GM13976 (cell line): ENCODE measurements at regions not wholly inside any gene's neighbourhood (a gene's known extent, or its start where the extent isn't known, plus 50 kb on each side); places are given as distances from the start of the nearest gene placed in this dataset.

Experiments used
- DNase-seq: peaks from one replicate; pipeline ENCODE4 v3.0.0; 2012; ENCODE audit warnings: low spot score
- in situ Hi-C: fragments of 300-500 bp; cut with MboI; formaldehyde crosslinking; loops from one replicate; pipeline ENCODE4 v1.12.0; 2022; ENCODE audit warnings: low sequenced_read_pairs, mixed read lengths, inconsistent platforms; ENCODE audit not compliant: unreplicated experiment
- TF ChIP-seq, protein P1 (sequence below): IDR thresholded peaks from 2 replicates; pipeline ENCODE4 v1.5.1; 2012; ENCODE audit warnings: borderline replicate concordance, mild to moderate bottlenecking; ENCODE audit not compliant: insufficient read depth; ENCODE audit errors: extremely low read depth, missing control alignments, control extremely low read depth

- TF ChIP-seq, protein P1, sequence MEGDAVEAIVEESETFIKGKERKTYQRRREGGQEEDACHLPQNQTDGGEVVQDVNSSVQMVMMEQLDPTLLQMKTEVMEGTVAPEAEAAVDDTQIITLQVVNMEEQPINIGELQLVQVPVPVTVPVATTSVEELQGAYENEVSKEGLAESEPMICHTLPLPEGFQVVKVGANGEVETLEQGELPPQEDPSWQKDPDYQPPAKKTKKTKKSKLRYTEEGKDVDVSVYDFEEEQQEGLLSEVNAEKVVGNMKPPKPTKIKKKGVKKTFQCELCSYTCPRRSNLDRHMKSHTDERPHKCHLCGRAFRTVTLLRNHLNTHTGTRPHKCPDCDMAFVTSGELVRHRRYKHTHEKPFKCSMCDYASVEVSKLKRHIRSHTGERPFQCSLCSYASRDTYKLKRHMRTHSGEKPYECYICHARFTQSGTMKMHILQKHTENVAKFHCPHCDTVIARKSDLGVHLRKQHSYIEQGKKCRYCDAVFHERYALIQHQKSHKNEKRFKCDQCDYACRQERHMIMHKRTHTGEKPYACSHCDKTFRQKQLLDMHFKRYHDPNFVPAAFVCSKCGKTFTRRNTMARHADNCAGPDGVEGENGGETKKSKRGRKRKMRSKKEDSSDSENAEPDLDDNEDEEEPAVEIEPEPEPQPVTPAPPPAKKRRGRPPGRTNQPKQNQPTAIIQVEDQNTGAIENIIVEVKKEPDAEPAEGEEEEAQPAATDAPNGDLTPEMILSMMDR: no peak
- DNase-seq: no peak
- in situ Hi-C loops: no loop called here
These were observed 100.8 kb downstream of the TNFAIP3 start for GRCh38 chr6:137967689-137968454.

- in situ Hi-C loops: no loop called here
- no peak for DNase-seq
- TF ChIP-seq, protein P1: no peak
These were observed 101.4 kb downstream of the TNFAIP3 start for GRCh38 chr6:137968455-137968804.

- peak; percentile 55 for DNase-seq
- in situ Hi-C loops: no loop called here
- TF ChIP-seq, protein P1: no peak
These were observed 101.8 kb downstream of the TNFAIP3 start for GRCh38 chr6:137968901-137969300.

- TF ChIP-seq, protein P1: no peak
- in situ Hi-C loops: no loop called here
- DNase-seq: no peak
These were observed 102.8 kb downstream of the TNFAIP3 start for GRCh38 chr6:137969874-137970273.

DNA sequence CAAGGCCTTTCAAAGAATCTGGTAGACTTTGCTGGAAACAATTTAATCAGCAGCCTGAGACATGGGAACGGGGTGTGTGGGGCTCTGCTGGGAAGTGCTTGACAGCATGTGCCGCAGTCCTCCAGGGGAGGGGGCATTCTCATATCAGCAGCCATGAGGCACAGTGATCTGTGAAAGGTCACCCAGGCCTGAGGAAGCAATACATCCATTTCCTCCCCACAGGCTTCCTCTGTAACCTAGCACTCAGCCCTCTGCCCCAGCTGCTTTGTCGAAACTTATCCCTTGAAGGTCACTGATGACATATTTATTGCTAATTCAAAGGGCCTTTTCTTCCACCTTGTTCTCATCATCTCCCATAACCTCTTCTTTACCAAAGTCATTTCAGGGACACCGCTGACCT lies 103.3 kb downstream of the TNFAIP3 start:
- DNase-seq: peak; percentile 28
- TF ChIP-seq, protein P1: no peak
- in situ Hi-C loops: no loop called here

- TF ChIP-seq, protein P1: no peak
- no peak for DNase-seq
- in situ Hi-C loops: no loop called here
These were observed 106.1 kb downstream of the TNFAIP3 start for GRCh38 chr6:137973201-137973600.
